ENCODE measurements at regions not wholly inside any gene's neighbourhood (a gene's known extent, or its start where the extent isn't known, plus 50 kb on each side); places are given as distances from the start of the nearest gene placed in this dataset.

DNA sequence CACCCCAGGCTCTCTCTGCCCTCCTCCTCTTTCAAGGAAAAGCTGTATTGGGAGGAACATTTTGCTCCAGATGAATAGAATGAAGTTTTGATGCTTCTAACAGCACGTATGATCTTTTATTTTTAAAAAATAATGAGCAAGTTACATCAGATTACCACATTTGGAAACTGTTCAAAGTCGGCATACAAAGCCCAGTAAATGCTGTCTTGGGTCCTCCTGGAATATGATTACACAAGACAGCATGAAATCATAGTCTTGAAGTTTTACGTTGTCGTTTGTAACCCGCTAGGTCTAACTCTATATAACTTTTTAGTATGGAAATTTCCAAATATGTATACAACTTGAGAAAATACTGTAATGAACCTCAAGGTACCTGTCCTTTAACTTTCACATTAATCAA, 385.6 kb downstream of the HLX start:
- Mint-ChIP-seq H3K4me3 (no peak overlapping the region), H3K9me3 (peaks cover 7 to 28% (median 14%) of the 10 kb centered on the region in 7 donors), H3K27me3 (ENCODE audit: low read depth in 3 of 3) (peaks cover 0 to 4% (median 0%) of the 10 kb centered on the region in 3 donors), H3K36me3 (no peaks in the 10 kb centered on the region), H3K4me1 (no peaks in the 10 kb centered on the region), H3K27ac (no peak overlapping the region)
- Histone ChIP-seq H3K27me3 (ENCODE audit: control insufficient read depth in 2 of 2, insufficient read depth in 2 of 2, low read length in 2 of 2) (no peaks in the 10 kb centered on the region), H4K20me1 (ENCODE audit: insufficient read depth, low read length) (no peaks in the 10 kb centered on the region), H3K9ac (ENCODE audit: insufficient read depth, low read length, poor library complexity, severe bottlenecking) (no peak overlapping the region), H2AFZ (ENCODE audit: insufficient read depth, low read depth, low read length, poor library complexity, severe bottlenecking) (no peak overlapping the region), H3K4me1 (ENCODE audit: control insufficient read depth in 1 of 2, insufficient read depth in 2 of 2, low read length in 2 of 2) (no peaks in the 10 kb centered on the region), H3K4me2 (replicated peaks; ENCODE audit: extremely low read depth, low read length, poor library complexity, severe bottlenecking) (no peak overlapping the region), H3K9me3 (replicated peaks in 1 of 2; ENCODE audit: control insufficient read depth in 1 of 2, insufficient read depth in 1 of 2, low read length in 2 of 2) (peaks cover 8 to 12% of the 10 kb centered on the region in 2 donors), H3K36me3 (replicated peaks in 1 of 2; ENCODE audit: control insufficient read depth in 1 of 2, insufficient read depth in 2 of 2, low read length in 2 of 2) (no peaks in the 10 kb centered on the region), H3K27ac (ENCODE audit: low read depth in 1 of 2, low read length in 2 of 2) (no peak overlapping the region), H3K4me3 (replicated peaks in 1 of 3; ENCODE audit: low read depth in 2 of 3, low read length in 3 of 3) (no peak overlapping the region), H3K79me2 (ENCODE audit: insufficient read depth, low read length) (no peaks in the 10 kb centered on the region)
- no peak for DNase-seq
- no peak for TF ChIP-seq CTCF (IDR thresholded peaks at IDR 0.05)
- no CpG with 5 or more reads among the region's 5 CpGs for WGBS (ENCODE audit: insufficient coverage)
- intact Hi-C loops (cut with micrococcal nuclease), result no loop called here

- no peak overlapping the region for H3K27ac Mint-ChIP-seq
These were observed 389.1 kb downstream of the HLX start for GRCh38 chr1:221268295-221268694.

More at GRCh38 chr1:221268295-221268694, 389.1 kb downstream of the HLX start:
- Histone ChIP-seq H3K9ac (ENCODE audit: insufficient read depth, low read length, poor library complexity, severe bottlenecking) (no peak overlapping the region), H3K4me1 (ENCODE audit: control insufficient read depth in 1 of 2, insufficient read depth in 2 of 2, low read length in 2 of 2) (no peaks in the 10 kb centered on the region), H3K36me3 (replicated peaks in 1 of 2; ENCODE audit: control insufficient read depth in 1 of 2, insufficient read depth in 2 of 2, low read length in 2 of 2) (no peaks in the 10 kb centered on the region), H3K4me3 (replicated peaks in 1 of 3; ENCODE audit: low read depth in 2 of 3, low read length in 3 of 3) (no peak overlapping the region), H3K27ac (ENCODE audit: low read depth in 1 of 2, low read length in 2 of 2) (no peak overlapping the region), H3K27me3 (ENCODE audit: control insufficient read depth in 2 of 2, insufficient read depth in 2 of 2, low read length in 2 of 2) (no peaks in the 10 kb centered on the region), H3K79me2 (ENCODE audit: insufficient read depth, low read length) (no peaks in the 10 kb centered on the region), H4K20me1 (ENCODE audit: insufficient read depth, low read length) (no peaks in the 10 kb centered on the region), H2AFZ (ENCODE audit: insufficient read depth, low read depth, low read length, poor library complexity, severe bottlenecking) (no peak overlapping the region), H3K9me3 (replicated peaks in 1 of 2; ENCODE audit: control insufficient read depth in 1 of 2, insufficient read depth in 1 of 2, low read length in 2 of 2) (peaks cover 4 to 5% of the 10 kb centered on the region in 2 donors), H3K4me2 (replicated peaks; ENCODE audit: extremely low read depth, low read length, poor library complexity, severe bottlenecking) (no peak overlapping the region)
- TF ChIP-seq CTCF (IDR thresholded peaks at IDR 0.05), result no peak
- H3K36me3 Mint-ChIP-seq, result no peaks in the 10 kb centered on the region
- DNase-seq, result no peak
- H3K4me1 Mint-ChIP-seq, result no peaks in the 10 kb centered on the region
- H3K9me3 Mint-ChIP-seq, result peaks cover 0 to 12% (median 3%) of the 10 kb centered on the region in 7 donors
- intact Hi-C loops (cut with micrococcal nuclease), result no loop called here
- H3K4me3 Mint-ChIP-seq, result no peak overlapping the region
- no CpG with 5 or more reads among the region's 1 CpG for WGBS (ENCODE audit: insufficient coverage)
- peaks cover 0 to 4% (median 1%) of the 10 kb centered on the region in 3 donors for H3K27me3 Mint-ChIP-seq (ENCODE audit: low read depth in 3 of 3)

Measured in CD14-positive monocyte (primary cell).